Omental fat pad (tissue), 3 donors: ENCODE measurements at regions not wholly inside any gene's neighbourhood (a gene's known extent, or its start where the extent isn't known, plus 50 kb on each side); places are given as distances from the start of the nearest gene placed in this dataset.

Experiments
- ATAC-seq: fragments of 150-250 bp; one replicate; pipeline ENCODE4 v1.9.1; 2016; ENCODE audit warnings: mild to moderate bottlenecking, moderate library complexity; ENCODE audit not compliant: low FRiP score
- DNase-seq: peaks from one replicate; pipeline ENCODE4 v3.0.0-alpha.2; 2019; ENCODE audit warnings: low spot score
- TF ChIP-seq, protein P1 (sequence below), 3 donors: fragments of 450-650 bp; IDR thresholded peaks; one replicate each; pipeline ENCODE4 v1.5.1; 2016 to 2017; ENCODE audit warnings: antibody characterized with exemption in 3 of 3, mild to moderate bottlenecking in 3 of 3, moderate library complexity in 2 of 3

DNA sequence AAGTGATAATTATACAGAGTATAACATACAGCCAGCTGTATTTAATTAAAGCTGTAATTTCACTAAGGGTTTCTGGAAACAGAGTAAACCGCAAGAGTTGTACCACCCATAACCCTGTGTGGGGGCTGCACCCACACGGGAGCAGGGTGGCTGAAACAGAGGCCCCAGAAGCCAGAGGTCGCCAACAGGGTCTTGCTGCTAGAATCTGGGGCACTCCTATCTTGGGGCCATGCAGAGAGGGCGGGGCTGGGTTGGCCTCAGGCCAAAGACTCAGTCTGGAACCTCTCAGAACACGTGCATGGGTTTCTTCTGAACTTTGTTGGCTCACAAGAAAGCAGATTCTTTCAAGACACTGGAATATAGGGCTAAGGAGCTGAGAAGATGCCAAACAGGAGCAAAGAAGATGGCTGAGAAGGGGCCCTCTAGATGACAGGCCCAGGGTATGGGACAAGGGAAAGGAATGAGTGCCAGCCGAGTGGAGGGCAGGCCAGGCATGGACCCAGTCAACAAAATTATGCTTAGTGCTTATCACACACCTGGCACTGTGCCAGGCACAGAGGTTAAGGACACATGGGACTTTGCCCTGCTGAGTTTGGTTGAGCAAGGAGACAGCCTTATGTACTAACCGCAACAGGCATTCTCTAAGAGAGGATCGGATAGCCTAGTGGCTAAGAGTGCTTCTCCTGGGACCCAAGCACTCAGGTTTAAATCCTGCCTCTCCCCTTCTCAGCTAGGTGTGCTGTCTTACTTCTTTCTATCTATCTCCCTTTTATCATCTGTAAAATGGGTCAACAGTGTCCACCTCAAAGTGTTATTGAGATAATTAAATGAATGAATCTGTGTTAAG lies 96.6 kb upstream of the FOXP4 start:
- no peak for DNase-seq
- ATAC-seq = no peak
- TF ChIP-seq, protein P1, sequence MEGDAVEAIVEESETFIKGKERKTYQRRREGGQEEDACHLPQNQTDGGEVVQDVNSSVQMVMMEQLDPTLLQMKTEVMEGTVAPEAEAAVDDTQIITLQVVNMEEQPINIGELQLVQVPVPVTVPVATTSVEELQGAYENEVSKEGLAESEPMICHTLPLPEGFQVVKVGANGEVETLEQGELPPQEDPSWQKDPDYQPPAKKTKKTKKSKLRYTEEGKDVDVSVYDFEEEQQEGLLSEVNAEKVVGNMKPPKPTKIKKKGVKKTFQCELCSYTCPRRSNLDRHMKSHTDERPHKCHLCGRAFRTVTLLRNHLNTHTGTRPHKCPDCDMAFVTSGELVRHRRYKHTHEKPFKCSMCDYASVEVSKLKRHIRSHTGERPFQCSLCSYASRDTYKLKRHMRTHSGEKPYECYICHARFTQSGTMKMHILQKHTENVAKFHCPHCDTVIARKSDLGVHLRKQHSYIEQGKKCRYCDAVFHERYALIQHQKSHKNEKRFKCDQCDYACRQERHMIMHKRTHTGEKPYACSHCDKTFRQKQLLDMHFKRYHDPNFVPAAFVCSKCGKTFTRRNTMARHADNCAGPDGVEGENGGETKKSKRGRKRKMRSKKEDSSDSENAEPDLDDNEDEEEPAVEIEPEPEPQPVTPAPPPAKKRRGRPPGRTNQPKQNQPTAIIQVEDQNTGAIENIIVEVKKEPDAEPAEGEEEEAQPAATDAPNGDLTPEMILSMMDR (IDR thresholded peaks at IDR 0.05) = no peak

DNA sequence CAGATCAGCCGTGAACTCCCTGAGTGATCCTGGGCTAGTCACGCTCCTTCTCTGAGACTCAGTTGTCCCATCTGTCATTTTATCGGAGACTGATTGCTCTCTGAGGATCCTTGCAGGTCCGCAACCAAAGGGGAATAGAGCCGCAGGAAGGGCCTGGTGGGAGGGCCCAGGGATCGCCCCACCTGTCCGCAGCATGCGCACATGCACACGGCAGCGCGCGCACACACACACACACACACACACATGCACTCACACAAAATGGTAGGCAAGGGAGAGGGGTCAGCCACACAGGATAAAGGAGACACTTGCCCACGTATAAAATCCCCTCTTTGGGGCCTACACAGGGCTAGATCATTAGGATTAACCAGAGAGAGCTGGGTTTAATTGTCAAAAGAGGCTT lies 95.6 kb upstream of the FOXP4 start:
- ATAC-seq = no peak
- TF ChIP-seq, protein P1 (IDR thresholded peaks at IDR 0.05) = no peak
- DNase-seq = no peak

DNA sequence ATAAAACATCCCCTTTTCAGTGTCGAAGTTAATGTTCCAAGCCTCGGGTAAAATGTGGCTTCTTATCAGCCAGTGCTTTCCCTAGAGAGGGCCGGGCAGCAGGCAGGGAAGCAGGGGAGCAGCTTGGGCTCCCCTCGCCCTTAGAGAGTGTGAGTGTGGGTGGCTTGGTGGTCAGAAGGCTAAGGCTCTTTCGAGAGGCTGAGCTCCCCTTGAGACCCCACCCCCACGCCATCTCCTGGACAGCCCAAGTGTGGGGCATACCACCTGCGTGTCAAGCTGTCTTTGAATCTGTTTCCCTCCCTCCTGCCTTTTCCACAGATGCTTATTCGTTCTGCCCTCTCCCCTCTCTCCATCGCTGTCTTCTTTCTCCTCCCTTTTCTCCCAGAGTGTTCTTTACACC lies 95.1 kb upstream of the FOXP4 start:
- TF ChIP-seq, protein P1 (IDR thresholded peaks at IDR 0.05) = no peak
- ATAC-seq (no peak), DNase-seq (no peak)

DNA sequence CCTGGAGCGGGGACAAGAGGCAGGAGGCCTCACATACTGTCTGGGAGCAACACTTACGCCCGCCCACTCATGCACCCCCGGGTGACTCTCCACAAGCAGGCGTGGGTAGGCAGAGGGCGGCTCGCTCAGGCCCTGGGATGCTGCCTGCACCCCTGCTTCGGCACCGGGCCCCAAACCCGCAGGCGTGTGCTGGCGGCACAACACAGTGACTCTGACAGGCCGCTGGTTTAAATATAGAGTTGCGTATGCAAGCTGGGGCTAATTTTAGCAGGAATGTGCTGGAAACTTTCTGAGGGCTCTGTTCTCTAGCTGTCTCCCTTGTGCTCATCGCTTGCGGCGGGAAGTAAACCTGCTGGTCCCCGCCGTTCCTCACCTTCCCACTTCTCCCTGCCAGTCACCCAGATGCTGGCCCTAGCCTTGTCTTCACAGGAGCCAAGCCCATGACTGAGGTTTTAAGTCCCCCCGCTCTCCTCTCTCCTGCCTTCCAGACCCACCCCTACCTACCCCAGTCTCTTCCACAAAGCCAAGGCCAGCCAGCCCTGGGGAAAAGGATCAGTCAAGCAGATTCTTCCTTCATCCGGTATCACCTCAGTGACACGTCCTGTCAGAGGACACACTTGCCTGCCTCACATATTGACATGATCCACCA lies 94.5 kb upstream of the FOXP4 start:
- no peak for ATAC-seq
- TF ChIP-seq, protein P1 (IDR thresholded peaks at IDR 0.05) = no peak
- DNase-seq = no peak

DNA sequence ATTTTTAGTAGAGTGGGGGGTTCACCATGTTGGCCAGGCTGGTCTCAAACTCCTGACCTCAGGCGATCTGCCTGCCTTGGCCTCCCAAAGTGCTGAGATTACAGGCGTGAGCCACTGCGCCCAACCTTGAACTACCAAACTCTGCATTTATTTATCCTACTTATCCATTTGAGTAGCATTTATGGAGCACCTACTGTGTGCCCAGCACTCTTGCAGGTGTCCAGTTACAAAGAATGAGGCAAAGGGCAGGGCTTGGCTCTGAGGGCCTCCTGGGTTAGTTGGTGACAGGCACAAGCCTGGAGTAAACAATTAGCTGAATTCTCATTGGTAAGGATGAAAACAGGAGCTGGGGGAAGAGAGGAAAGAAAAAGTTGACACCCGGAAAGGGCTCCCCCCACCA lies 93.4 kb upstream of the FOXP4 start:
- ATAC-seq (no peak), DNase-seq (no peak)
- TF ChIP-seq, protein P1 (IDR thresholded peaks at IDR 0.05) = no peak

DNA sequence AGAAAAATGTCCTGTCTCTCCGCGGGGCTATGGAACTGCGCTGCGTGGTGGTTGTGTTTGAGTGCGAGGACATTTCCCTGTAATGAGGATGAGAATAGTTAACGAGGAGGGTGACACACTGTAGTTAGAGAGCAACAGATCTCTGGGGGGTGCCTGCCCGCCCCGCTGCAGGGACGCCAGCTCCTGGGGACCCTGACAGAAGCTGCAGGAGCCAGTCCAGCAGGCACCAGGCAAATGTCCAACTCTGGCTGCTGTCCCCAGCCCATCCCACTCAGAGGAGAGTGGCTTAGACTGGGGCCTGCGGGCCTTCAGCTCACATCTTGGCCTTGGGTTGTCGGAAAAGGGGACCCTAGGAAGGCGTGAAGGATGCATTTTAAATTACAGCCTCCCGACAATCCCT lies 92.9 kb upstream of the FOXP4 start:
- TF ChIP-seq, protein P1 (IDR thresholded peaks at IDR 0.05) = no peak
- no peak for ATAC-seq
- no peak for DNase-seq
